ENCODE measurements at regions not wholly inside any gene's neighbourhood (a gene's known extent, or its start where the extent isn't known, plus 50 kb on each side); places are given as distances from the start of the nearest gene placed in this dataset.

- H3K9me3 ChIP-seq (ENCODE audit: control insufficient read depth in 4 of 4, low read length in 3 of 4), result no peaks in the 10 kb centered on the region
- H3K4me3 ChIP-seq (ENCODE audit: low read depth in 1 of 3, low read length in 3 of 3), result no peak overlapping the region
- H3K4me1 ChIP-seq (ENCODE audit: control insufficient read depth in 4 of 4, insufficient read depth in 4 of 4, low read length in 3 of 4), result no peaks in the 10 kb centered on the region
- 75% methylated on average over 5 of the region's 5 CpGs for WGBS
- H3K27me3 ChIP-seq (ENCODE audit: control insufficient read depth in 4 of 4, insufficient read depth in 4 of 4, low read length in 3 of 4), result peaks cover 0 to 3% (median 0%) of the 10 kb centered on the region in 4 donors
- H3K36me3 ChIP-seq (ENCODE audit: control insufficient read depth in 4 of 4, insufficient read depth in 3 of 4, low read depth in 1 of 4, low read length in 3 of 4), result no peaks in the 10 kb centered on the region
- H3K27ac ChIP-seq (ENCODE audit: low read depth in 1 of 2, low read length in 2 of 2), result no peak overlapping the region
- TF ChIP-seq EGR1 (IDR thresholded peaks at IDR 0.05; ENCODE audit: low read depth in 2 of 2) (no peak), NR2F2 (IDR thresholded peaks at IDR 0.05) (no peak), YY1 (IDR thresholded peaks at IDR 0.05) (no peak), JUND (IDR thresholded peaks at IDR 0.05) (no peak), ATF3 (IDR thresholded peaks at IDR 0.05) (no peak), REST (IDR thresholded peaks at IDR 0.05) (no peak), RAD21 (IDR thresholded peaks at IDR 0.05) (no peak), FOXA1 (IDR thresholded peaks at IDR 0.05) (no peak), HNF4A (conservative IDR thresholded peaks at IDR 0.05) (no peak), ZBTB33 (IDR thresholded peaks at IDR 0.05) (no peak), HNF4G (IDR thresholded peaks at IDR 0.05) (no peak), GABPA (IDR thresholded peaks at IDR 0.05 in 1 of 2, conservative IDR thresholded peaks at IDR 0.05 in 1 of 2) (no peak), RXRA (IDR thresholded peaks at IDR 0.05) (no peak), TAF1 (conservative IDR thresholded peaks at IDR 0.05) (no peak), SP1 (IDR thresholded peaks at IDR 0.05) (no peak), FOXA2 (IDR thresholded peaks at IDR 0.05) (no peak), MAX (IDR thresholded peaks at IDR 0.05) (no peak)
- no peak overlapping the region for H3K9ac ChIP-seq (ENCODE audit: low read depth in 1 of 2, low read length in 2 of 2)
- no peak for DNase-seq (ENCODE audit: low spot score)
These were observed 268.6 kb downstream of the FOXA2 start for GRCh38 chr20:22315771-22316170.

- Histone ChIP-seq H3K9me3 (ENCODE audit: control insufficient read depth in 4 of 4, low read length in 3 of 4) (no peaks in the 10 kb centered on the region), H3K36me3 (ENCODE audit: control insufficient read depth in 4 of 4, insufficient read depth in 3 of 4, low read depth in 1 of 4, low read length in 3 of 4) (no peaks in the 10 kb centered on the region), H3K27me3 (ENCODE audit: control insufficient read depth in 4 of 4, insufficient read depth in 4 of 4, low read length in 3 of 4) (peaks cover 0 to 3% (median 0%) of the 10 kb centered on the region in 4 donors), H3K4me3 (ENCODE audit: low read depth in 1 of 3, low read length in 3 of 3) (no peak overlapping the region), H3K27ac (ENCODE audit: low read depth in 1 of 2, low read length in 2 of 2) (no peak overlapping the region), H3K4me1 (ENCODE audit: control insufficient read depth in 4 of 4, insufficient read depth in 4 of 4, low read length in 3 of 4) (no peaks in the 10 kb centered on the region), H3K9ac (ENCODE audit: low read depth in 1 of 2, low read length in 2 of 2) (no peak overlapping the region)
- 75% methylated on average over 2 of the region's 2 CpGs for whole genome bisulfite sequencing
- TF ChIP-seq TAF1 (conservative IDR thresholded peaks at IDR 0.05) (no peak), YY1 (IDR thresholded peaks at IDR 0.05) (no peak), HNF4G (IDR thresholded peaks at IDR 0.05) (no peak), ATF3 (IDR thresholded peaks at IDR 0.05) (no peak), FOXA2 (IDR thresholded peaks at IDR 0.05) (no peak), RXRA (IDR thresholded peaks at IDR 0.05) (no peak), RAD21 (IDR thresholded peaks at IDR 0.05) (no peak), GABPA (IDR thresholded peaks at IDR 0.05 in 1 of 2, conservative IDR thresholded peaks at IDR 0.05 in 1 of 2) (no peak), EGR1 (IDR thresholded peaks at IDR 0.05; ENCODE audit: low read depth in 2 of 2) (no peak)
- no peak for DNase-seq (ENCODE audit: low spot score)
These were observed 269.3 kb downstream of the FOXA2 start for GRCh38 chr20:22315073-22315472.

All from liver (tissue), 7 donors.